ENCODE measurements at regions not wholly inside any gene's neighbourhood (a gene's known extent, or its start where the extent isn't known, plus 50 kb on each side); places are given as distances from the start of the nearest gene placed in this dataset.

DNA sequence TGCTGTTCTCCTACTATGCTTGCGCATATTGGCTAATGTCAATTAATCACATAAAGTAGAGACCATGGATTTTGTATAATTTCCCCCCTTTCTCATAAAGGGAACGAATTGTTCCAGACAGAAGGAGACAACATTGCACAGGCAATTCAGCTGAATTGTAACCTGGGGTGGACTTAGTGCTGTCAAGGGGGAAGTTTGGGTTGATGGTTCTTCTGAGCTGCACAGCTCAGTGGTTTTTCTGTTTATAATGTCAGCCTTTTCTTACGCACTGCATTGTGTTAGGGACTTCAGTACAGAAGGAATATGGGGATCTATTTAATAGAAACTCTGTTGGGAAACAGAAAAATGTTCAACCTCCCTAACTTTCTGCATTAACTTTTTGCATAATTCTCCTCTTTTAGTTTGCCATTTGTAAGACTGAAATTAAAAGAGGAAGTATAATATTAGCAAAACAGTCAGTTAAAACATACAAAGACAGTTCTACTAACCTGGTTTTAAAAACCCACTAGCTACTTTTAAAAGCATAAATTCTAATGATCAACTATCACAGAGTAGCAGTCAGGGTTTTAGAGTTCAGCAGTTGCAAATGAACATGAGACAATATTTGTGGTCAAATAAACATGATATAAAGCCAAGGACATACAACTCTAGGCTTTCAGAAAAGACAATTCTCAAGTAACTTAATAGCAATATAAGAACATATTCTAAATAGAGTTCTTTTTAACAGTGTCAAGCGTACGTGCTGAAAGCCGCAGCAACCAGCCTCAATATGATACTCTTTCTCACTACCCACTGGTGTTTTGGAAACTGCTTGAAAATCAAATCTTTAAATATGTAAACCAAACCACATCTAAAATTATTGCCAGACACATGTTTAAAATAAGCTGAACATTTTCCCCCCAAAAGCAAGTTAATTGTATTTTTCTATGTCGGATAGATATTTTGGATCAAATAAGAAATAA is 393.0 kb downstream of the FSCB start:
- no peak for TF ChIP-seq JUN (IDR thresholded peaks at IDR 0.05)
- no peak for TF ChIP-seq HOXA7 (CRISPR knock-in tag; IDR thresholded peaks at IDR 0.05)
- TF ChIP-seq POLR2A (IDR thresholded peaks at IDR 0.05; ENCODE audit: low read length), result no peak
- TF ChIP-seq, protein P1, sequence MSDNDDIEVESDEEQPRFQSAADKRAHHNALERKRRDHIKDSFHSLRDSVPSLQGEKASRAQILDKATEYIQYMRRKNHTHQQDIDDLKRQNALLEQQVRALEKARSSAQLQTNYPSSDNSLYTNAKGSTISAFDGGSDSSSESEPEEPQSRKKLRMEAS (IDR thresholded peaks at IDR 0.05), result no peak
- no peak for TF ChIP-seq CBX8 (IDR thresholded peaks at IDR 0.05)
- no peak for TF ChIP-seq CEBPB (IDR thresholded peaks at IDR 0.05)
- TF ChIP-seq BHLHE40 (IDR thresholded peaks at IDR 0.05; ENCODE audit: low read depth, low read length), result no peak
- TF ChIP-seq, protein P2, sequence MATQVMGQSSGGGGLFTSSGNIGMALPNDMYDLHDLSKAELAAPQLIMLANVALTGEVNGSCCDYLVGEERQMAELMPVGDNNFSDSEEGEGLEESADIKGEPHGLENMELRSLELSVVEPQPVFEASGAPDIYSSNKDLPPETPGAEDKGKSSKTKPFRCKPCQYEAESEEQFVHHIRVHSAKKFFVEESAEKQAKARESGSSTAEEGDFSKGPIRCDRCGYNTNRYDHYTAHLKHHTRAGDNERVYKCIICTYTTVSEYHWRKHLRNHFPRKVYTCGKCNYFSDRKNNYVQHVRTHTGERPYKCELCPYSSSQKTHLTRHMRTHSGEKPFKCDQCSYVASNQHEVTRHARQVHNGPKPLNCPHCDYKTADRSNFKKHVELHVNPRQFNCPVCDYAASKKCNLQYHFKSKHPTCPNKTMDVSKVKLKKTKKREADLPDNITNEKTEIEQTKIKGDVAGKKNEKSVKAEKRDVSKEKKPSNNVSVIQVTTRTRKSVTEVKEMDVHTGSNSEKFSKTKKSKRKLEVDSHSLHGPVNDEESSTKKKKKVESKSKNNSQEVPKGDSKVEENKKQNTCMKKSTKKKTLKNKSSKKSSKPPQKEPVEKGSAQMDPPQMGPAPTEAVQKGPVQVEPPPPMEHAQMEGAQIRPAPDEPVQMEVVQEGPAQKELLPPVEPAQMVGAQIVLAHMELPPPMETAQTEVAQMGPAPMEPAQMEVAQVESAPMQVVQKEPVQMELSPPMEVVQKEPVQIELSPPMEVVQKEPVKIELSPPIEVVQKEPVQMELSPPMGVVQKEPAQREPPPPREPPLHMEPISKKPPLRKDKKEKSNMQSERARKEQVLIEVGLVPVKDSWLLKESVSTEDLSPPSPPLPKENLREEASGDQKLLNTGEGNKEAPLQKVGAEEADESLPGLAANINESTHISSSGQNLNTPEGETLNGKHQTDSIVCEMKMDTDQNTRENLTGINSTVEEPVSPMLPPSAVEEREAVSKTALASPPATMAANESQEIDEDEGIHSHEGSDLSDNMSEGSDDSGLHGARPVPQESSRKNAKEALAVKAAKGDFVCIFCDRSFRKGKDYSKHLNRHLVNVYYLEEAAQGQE (IDR thresholded peaks at IDR 0.05), result no peak
- TF ChIP-seq HOXB5 (CRISPR knock-in tag; IDR thresholded peaks at IDR 0.05), result no peak
- no peak for TF ChIP-seq EP300 (IDR thresholded peaks at IDR 0.05)
- TF ChIP-seq, protein P3, sequence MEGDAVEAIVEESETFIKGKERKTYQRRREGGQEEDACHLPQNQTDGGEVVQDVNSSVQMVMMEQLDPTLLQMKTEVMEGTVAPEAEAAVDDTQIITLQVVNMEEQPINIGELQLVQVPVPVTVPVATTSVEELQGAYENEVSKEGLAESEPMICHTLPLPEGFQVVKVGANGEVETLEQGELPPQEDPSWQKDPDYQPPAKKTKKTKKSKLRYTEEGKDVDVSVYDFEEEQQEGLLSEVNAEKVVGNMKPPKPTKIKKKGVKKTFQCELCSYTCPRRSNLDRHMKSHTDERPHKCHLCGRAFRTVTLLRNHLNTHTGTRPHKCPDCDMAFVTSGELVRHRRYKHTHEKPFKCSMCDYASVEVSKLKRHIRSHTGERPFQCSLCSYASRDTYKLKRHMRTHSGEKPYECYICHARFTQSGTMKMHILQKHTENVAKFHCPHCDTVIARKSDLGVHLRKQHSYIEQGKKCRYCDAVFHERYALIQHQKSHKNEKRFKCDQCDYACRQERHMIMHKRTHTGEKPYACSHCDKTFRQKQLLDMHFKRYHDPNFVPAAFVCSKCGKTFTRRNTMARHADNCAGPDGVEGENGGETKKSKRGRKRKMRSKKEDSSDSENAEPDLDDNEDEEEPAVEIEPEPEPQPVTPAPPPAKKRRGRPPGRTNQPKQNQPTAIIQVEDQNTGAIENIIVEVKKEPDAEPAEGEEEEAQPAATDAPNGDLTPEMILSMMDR (IDR thresholded peaks at IDR 0.05), result no peak
- no peak for TF ChIP-seq NR3C1 (IDR thresholded peaks at IDR 0.05)
- TF ChIP-seq HOXB13 (CRISPR knock-in tag; IDR thresholded peaks at IDR 0.05; ENCODE audit: low read depth), result no peak
